Activated naive CD4-positive, alpha-beta T cell treated with Interleukin-2 at 50 U/mL for 16 hours (primary cell): ENCODE measurements at regions not wholly inside any gene's neighbourhood (a gene's known extent, or its start where the extent isn't known, plus 50 kb on each side); places are given as distances from the start of the nearest gene placed in this dataset.
"Not testable (repeated sequence)": the region's sequence is repeated elsewhere in the genome, so short reads cannot be mapped to it uniquely, and the experiment has no call there.

ENCODE experiments used
- DNase-seq: peaks from one replicate; pipeline ENCODE4 v3.0.0-alpha.2; 2020

DNA sequence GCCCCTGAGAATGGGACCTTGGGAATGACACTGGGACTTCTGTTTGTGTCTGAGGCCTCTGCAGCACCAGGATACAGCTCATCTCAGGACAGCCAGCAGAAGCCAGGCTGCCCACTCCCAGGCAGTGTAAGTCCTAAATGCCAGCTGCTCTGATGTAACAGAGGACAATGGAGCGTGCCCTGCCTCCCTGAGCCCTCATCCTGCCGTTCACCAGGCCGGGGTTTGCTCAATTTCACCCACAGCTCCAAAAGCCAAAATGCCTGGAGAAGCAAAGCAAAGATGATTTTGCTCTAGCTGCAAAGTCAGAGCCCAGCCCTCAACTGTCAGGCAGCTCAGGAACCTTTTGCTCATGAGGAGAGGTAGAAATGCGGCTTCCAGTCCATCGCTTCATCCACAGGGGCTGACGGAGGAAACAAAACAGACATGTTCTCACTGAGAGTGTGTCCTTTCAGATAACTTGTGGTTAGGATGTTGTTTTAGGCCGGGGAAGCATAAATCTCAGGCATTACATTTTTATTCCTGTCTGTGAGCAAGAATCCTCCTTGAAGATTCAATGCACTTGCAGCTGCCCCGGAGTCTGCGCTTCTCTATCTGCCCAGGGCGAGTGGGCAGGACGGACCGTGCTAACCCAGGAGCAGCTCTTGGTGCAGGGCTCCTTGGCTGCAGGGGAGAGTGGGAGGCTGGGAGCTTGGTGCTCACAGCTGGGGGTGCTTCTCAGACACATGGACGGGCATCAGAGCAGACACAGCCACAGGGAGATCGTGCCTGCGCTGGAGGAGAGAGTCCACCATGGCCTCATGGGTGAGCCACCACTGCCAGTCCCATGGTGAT lies 83.2 kb upstream of the CHST15 start:
- DNase-seq, result no peak

DNA sequence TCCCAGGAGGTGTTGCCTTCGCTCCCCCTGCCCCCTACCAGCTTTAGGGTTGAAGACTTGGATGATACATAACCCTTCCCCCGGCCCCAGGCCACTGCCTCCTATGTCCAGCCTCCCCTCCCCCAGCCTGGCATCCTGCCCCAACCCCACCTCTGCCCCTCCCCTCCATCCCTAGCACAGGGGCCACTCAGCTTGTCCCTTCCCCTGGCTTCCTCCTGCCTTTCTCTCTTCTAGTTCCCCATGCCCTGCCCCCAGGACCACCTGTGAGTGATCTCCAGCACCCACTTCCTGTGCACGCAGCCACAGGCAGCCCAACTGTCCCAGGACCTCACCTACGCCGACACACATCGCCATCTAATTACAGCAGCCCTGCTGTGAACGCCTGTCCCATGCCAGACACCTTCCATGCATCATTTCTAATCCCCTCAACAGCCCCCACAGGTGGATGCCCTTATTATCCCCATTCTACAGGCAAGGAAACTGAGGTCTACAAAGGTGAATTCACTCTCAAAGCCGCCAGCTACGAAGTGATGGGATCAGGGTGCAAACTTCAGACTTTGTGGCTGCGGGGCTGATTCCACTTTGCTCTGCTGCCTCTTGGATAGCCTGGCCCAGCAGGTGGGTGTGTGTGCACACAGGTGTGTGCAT lies 82.4 kb upstream of the CHST15 start:
- no peak for DNase-seq

DNA sequence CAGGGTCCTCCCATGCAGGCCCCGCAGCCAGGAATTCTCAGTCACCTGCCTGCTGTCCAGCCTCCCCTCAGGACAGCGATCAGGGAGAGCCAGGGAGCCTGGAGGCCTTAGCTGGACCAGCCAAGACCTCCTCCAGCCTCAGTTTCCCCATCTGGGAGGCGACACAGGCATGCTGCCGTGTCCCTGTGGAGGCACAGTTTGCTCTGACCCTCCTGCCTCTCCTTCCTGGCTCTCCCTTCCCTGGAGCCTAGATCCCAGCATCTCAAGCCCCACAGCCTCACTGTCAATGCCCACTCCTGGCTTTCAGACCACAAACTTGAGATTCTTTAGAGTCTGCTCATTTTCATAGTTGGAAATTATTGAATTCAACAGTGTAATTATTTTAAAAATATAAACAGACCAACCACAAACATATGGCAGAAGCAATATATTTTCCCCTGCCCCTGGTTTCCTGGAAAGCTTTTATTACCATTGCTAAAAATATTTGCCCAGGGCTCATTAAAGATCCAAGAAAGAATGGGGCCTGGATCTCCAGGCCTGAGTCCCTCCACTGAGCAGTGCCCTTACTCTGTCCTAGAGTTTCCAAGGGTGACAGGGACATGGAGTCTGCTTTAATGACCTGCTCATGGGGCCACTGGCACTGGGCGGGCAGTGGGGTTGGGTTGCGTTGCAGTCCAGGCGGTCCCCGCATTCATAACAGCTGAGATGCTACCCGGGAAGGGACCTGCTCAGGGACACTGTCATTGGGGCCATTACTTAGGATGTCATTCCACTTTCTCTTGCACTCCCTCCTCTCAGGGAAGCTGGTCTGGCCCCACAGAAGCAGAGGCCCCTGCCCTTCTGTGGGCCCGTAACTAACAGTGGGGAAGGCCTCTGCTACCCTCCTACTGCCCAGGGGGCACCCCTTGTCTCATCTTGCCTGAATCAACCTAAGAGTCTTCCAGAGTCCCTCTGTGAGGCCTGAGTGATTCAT lies 81.6 kb upstream of the CHST15 start:
- no peak for DNase-seq

GRCh38 chr10:124174071-124174566 lies 80.7 kb upstream of the CHST15 start:
- no peak for DNase-seq

DNA sequence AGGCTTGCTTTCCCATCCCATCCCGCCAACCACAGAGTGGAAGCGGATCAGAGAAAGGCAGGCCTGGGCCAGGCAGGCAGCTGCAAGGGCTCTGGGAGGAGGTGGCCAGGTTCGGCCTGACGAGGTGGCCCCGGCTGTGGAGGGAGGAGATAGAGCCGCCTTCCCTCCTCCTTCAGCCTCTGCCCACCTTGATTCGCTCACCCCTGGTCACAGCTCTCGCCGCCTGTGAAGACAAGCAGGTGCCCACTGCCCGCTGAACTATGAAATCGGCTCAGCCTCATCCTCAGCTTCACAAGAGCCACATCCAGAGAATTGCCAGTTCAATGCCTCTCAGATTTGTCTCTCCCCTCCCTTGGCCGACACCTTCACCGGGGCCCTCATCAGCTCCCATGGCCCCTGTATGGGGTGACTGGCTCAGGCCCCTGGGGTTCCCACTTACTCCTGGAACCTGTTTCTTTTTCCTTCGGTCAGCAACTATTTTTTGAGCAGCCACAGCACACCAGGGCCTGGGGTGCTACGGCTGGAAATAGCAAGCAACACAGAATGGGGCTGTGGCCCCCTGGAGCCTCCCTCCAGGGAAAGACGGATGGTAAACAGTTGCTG lies 80.0 kb upstream of the CHST15 start:
- no peak for DNase-seq

- no peak for DNase-seq
These were observed 79.0 kb upstream of the CHST15 start for GRCh38 chr10:124172181-124172916.

- DNase-seq, result no peak
These were observed 78.2 kb upstream of the CHST15 start for GRCh38 chr10:124171561-124171960.

GRCh38 chr10:124170631-124171030 lies 77.2 kb upstream of the CHST15 start:
- no peak for DNase-seq

GRCh38 chr10:124168991-124169802 lies 75.8 kb upstream of the CHST15 start:
- DNase-seq, result no peak

DNA sequence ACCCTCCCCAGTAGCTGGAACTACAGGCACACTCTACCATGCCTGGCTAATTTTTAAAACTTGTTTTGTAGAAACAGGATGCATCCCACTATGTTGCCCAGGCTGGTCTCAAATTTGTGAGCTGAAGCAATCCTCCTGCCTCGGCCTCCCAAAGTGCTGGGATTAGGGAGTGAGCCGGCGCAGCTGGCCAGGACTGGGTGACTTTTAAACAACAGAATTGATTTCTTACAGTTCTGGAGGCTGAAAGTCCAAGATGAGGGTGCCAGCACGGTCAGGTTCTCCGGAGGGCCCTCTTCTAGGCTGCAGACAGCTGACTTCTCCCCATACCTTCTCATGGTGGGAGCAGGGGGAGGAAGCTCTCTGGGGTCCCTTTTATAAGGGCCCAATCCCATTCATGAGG lies 75.2 kb upstream of the CHST15 start:
- DNase-seq, result no peak

DNA sequence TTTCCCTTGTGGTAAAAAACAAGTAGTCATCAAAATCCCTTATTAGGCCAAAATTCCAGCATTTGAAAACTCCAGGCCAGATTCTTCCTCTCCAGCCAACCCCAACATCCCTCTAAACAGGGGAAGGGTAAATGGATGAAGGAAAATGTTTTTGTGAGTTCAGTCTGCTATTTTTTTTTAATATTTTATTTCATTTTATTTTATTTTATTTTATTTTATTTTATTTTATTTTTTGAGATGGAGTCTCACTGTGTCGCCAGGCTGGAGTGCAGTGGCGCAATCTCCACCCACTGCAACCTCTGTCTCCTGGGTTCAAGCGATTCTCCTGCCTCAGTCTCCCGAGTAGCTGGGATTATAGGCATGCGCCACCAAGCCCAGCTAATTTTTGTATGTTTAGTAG lies 74.5 kb upstream of the CHST15 start:
- DNase-seq, result not testable (repeated sequence)

DNA sequence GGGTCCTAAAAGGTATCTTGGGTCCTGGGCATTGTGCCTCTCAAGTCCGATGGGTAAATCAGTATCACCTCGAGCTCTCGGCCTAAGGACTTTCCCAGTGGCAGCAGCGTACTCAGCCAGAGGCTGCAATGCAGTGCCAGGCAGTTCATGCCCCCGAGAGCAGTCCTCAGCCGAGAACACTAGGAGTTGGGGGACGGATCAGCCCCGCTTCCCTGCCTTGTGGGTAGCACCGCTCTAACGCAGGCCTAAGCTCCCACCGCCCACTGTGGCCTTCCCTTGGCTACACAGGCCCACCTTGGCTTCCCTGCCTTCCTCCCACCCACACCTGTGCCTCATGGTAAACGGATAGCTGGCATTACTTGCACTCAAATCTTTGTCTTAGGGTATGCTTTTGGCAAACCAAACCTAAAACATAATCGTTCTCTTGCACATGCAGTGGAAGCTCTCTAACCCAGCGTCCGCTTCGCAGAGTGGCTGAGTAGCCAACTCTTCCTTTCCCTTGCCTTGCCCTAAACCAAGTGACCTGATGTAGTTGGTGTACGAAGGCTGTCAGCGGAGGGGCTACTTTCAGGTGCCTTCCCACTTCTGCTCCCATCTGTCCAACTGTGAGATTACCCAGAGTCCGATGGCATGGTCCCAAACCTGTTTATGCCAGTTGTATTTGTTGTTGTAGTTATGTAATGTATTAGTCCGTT lies 73.2 kb upstream of the CHST15 start:
- DNase-seq, result no peak

- DNase-seq, result no peak
These were observed 72.4 kb upstream of the CHST15 start for GRCh38 chr10:124165827-124166226.

GRCh38 chr10:124165311-124165710 lies 71.9 kb upstream of the CHST15 start:
- no peak for DNase-seq

- DNase-seq, result no peak
These were observed 70.9 kb upstream of the CHST15 start for GRCh38 chr10:124164264-124164663.

- DNase-seq, result no peak
These were observed 69.5 kb upstream of the CHST15 start for GRCh38 chr10:124162774-124163354.

DNA sequence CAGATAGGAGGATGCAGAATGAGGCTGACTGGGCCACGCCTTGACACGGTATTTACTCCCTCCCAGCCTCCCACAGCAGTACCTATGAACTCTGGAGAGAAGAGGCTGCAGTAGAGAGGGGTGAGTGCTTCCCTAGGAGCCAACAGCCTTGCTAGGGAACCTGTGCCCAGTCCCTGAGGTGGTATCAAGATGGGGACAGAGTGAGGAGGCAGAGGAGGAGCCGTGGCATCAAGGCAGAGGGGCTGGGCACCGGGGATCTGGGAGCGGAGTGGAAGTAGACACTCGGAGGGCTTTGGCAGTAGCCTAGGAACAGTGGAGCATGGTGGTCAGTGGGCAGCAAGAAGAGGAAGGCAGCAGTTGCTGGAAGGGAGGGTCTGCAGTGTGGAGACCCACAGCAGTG lies 68.7 kb upstream of the CHST15 start:
- DNase-seq, result no peak

DNA sequence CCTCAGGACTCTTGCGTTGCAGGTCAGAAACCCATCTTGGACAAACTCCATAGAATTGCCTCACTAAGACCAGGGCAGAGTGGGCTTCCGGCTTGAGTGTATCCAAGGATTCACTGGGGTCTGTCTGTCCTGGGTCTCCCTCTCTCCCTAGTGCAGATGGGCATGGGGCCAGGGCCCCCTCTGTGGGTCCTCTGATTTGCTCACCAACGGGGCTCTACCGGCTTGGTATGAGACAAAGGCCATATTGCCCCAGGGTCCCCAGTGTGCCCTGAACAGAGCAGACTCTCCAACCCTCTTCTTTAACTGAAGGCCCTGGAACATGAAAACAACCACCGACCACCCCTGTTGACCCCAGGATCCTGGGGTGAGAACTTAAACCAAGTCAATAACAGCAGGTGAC lies 68.2 kb upstream of the CHST15 start:
- no peak for DNase-seq

DNA sequence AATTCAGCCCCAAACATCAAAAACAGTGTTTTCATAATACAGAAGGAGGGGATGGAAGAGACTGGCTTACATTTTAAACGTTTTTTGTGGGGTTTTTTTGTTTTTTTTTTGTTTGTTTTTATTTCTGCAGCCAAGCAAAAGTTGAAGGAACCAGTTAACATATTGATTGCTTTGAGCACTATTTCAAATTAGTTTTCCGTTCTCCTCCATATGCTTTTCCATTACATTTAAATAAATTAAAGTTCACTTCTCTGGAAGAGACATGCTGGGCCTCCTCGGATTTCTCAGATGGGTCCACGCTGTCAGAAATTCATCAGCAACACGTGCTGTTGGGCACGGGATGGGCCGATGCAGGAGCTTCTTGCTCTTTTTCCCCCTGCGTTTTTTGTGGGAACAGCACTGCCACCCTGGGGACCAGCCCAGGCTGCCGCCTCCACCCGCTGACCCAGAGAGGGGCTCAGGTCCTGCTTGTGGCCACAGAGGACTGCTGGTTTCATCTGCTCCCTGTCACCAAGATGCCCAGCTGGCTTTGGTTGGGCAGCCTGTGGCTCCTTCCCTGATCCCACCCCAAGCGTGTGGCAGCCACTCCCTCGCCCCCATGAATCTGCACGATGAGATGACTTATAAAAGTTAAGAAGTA lies 67.7 kb upstream of the CHST15 start:
- DNase-seq, result no peak

DNA sequence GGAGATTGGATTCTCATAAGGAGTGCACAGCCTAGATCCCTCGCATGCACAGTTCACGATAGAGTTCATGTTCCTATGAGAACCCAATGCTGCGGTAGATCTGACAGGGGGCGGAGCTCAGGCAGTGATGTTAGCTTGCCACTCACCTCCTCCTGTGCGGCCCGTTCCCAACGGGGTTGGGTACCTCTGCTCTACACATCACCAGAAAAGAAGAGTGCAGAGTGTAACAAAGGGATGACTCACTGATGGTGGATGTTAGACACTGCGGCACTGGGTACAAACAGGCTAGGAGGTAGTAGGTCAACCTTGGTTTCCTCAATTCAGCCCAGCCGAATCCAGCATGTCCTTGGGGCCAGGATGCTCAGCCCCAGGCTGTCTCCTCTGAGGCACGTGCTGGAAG lies 66.8 kb upstream of the CHST15 start:
- no peak for DNase-seq
